Right lobe of liver (tissue), 4 donors: ENCODE measurements at regions not wholly inside any gene's neighbourhood (a gene's known extent, or its start where the extent isn't known, plus 50 kb on each side); places are given as distances from the start of the nearest gene placed in this dataset.

Experiments
- POLR2A ChIP-seq: fragments of 450-650 bp; IDR thresholded peaks from one replicate; pipeline ENCODE4 v1.6.1; 2017; ENCODE audit warnings: antibody characterized with exemption, mild to moderate bottlenecking
- TF ChIP-seq, protein P1 (sequence below), 4 donors: fragments of 200-600 bp in 3 of 4; fragments of 450-650 bp in 1 of 4; IDR thresholded peaks; one replicate each; pipeline versions ENCODE4 v1.5.1 to v1.8.0; 2016 to 2022; ENCODE audit warnings: antibody characterized with exemption in 4 of 4, mild to moderate bottlenecking in 2 of 4
- donor health status: DM: no; HTN: no; CAD: no.
- donor health status: DM: no; HTN: no; CAD: no.
- donor health status: DM: no; HTN: yes; CAD: no.

DNA sequence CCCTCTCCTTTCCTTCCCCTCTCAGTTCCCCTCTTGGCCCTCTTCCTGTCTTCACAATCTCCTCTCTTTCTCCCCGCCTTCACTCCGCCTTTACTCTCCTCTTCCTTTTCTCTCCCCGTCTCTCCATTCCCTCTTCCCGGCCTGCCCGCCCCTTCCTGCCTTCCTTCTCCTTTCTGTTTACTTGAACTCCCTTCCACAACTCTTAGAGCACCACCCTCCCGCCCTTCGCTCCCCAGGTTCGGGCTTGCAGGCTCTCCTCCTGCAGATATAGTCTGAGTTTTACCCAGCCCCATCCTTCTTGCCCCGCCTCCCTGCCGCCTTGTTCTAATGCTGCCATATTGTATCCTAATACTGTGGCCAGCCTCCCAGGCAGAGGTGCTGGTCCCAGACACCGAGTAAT lies 201.5 kb upstream of the N4BP1 start:
- TF ChIP-seq, protein P1, sequence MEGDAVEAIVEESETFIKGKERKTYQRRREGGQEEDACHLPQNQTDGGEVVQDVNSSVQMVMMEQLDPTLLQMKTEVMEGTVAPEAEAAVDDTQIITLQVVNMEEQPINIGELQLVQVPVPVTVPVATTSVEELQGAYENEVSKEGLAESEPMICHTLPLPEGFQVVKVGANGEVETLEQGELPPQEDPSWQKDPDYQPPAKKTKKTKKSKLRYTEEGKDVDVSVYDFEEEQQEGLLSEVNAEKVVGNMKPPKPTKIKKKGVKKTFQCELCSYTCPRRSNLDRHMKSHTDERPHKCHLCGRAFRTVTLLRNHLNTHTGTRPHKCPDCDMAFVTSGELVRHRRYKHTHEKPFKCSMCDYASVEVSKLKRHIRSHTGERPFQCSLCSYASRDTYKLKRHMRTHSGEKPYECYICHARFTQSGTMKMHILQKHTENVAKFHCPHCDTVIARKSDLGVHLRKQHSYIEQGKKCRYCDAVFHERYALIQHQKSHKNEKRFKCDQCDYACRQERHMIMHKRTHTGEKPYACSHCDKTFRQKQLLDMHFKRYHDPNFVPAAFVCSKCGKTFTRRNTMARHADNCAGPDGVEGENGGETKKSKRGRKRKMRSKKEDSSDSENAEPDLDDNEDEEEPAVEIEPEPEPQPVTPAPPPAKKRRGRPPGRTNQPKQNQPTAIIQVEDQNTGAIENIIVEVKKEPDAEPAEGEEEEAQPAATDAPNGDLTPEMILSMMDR (IDR thresholded peaks at IDR 0.05), result no peak
- TF ChIP-seq POLR2A, result no peak
